ENCODE measurements at regions not wholly inside any gene's neighbourhood (a gene's known extent, or its start where the extent isn't known, plus 50 kb on each side); places are given as distances from the start of the nearest gene placed in this dataset.

GRCh38 chr3:70840106-70840870 is 527.9 kb upstream of the MDFIC2 start:
- no peak for DNase-seq

GRCh38 chr3:70833239-70833960 is 521.0 kb upstream of the MDFIC2 start:
- DNase-seq, result no peak

- DNase-seq, result no peak
These were observed 520.4 kb upstream of the MDFIC2 start for GRCh38 chr3:70832834-70833205.

- DNase-seq, result no peak
These were observed 519.8 kb upstream of the MDFIC2 start for GRCh38 chr3:70832089-70832833.

- DNase-seq, result no peak
These were observed 516.7 kb upstream of the MDFIC2 start for GRCh38 chr3:70829092-70829491.

- DNase-seq, result no peak
These were observed 512.3 kb upstream of the MDFIC2 start for GRCh38 chr3:70824773-70825172.

- no peak for DNase-seq
These were observed 511.6 kb upstream of the MDFIC2 start for GRCh38 chr3:70824078-70824477.

- no peak for DNase-seq
These were observed 511.2 kb upstream of the MDFIC2 start for GRCh38 chr3:70823622-70824021.

- no peak for DNase-seq
These were observed 510.2 kb upstream of the MDFIC2 start for GRCh38 chr3:70822669-70823068.

GRCh38 chr3:70821602-70822001 is 509.2 kb upstream of the MDFIC2 start:
- DNase-seq, result no peak

- DNase-seq, result no peak
These were observed 508.0 kb upstream of the MDFIC2 start for GRCh38 chr3:70820397-70820796.

GRCh38 chr3:70818145-70818544 is 505.7 kb upstream of the MDFIC2 start:
- DNase-seq, result no peak

GRCh38 chr3:70816346-70816745 is 503.9 kb upstream of the MDFIC2 start:
- no peak for DNase-seq

GRCh38 chr3:70815817-70816216 is 503.4 kb upstream of the MDFIC2 start:
- DNase-seq, result no peak

- DNase-seq, result no peak
These were observed 500.9 kb upstream of the MDFIC2 start for GRCh38 chr3:70813311-70813710.

GRCh38 chr3:70811880-70812279 is 499.4 kb upstream of the MDFIC2 start:
- DNase-seq, result no peak

- no peak for DNase-seq
These were observed 496.4 kb upstream of the MDFIC2 start for GRCh38 chr3:70808881-70809280.

- DNase-seq, result no peak
These were observed 494.1 kb upstream of the MDFIC2 start for GRCh38 chr3:70806556-70806955.

- DNase-seq, result no peak
These were observed 493.6 kb upstream of the MDFIC2 start for GRCh38 chr3:70806021-70806420.

GRCh38 chr3:70805061-70805889 is 492.8 kb upstream of the MDFIC2 start:
- no peak for DNase-seq

GRCh38 chr3:70803891-70804290 is 491.5 kb upstream of the MDFIC2 start:
- DNase-seq, result no peak

- DNase-seq, result no peak
These were observed 490.9 kb upstream of the MDFIC2 start for GRCh38 chr3:70803319-70803718.

GRCh38 chr3:70800951-70801350 is 488.5 kb upstream of the MDFIC2 start:
- no peak for DNase-seq
